DMS153 treated with DMSO at 0.1 percent for 48 hours (cell line): ENCODE measurements at regions not wholly inside any gene's neighbourhood (a gene's known extent, or its start where the extent isn't known, plus 50 kb on each side); places are given as distances from the start of the nearest gene placed in this dataset.
"Not testable (repeated sequence)": the region's sequence is repeated elsewhere in the genome, so short reads cannot be mapped to it uniquely, and the experiment has no call there.

ENCODE experiments used
- DNase-seq: peaks from one replicate; lab custom pipeline; 2025; ENCODE audit not compliant: unreplicated experiment; lab: John Stamatoyannopoulos, UW

GRCh38 chr15:69755551-69756310 lies 303.1 kb downstream of the RPLP1 start:
- no peak for DNase-seq

GRCh38 chr15:69756440-69756839 lies 303.8 kb downstream of the RPLP1 start:
- DNase-seq = no peak

GRCh38 chr15:69757186-69757585 lies 304.6 kb downstream of the RPLP1 start:
- DNase-seq = no peak

- DNase-seq = no peak
Observed at GRCh38 chr15:69758291-69758771, 305.7 kb downstream of the RPLP1 start.

GRCh38 chr15:69758810-69759790 lies 306.5 kb downstream of the RPLP1 start:
- DNase-seq = no peak

- DNase-seq = no peak
Observed at GRCh38 chr15:69760258-69760845, 307.7 kb downstream of the RPLP1 start.

GRCh38 chr15:69760890-69761568 lies 308.4 kb downstream of the RPLP1 start:
- DNase-seq = no peak

- DNase-seq = no peak
Observed at GRCh38 chr15:69762373-69763148, 309.9 kb downstream of the RPLP1 start.

- DNase-seq = no peak
Observed at GRCh38 chr15:69763831-69764230, 311.2 kb downstream of the RPLP1 start.

- DNase-seq = no peak
Observed at GRCh38 chr15:69766156-69766555, 313.5 kb downstream of the RPLP1 start.

GRCh38 chr15:69767191-69767590 lies 314.6 kb downstream of the RPLP1 start:
- no peak for DNase-seq

- DNase-seq = not testable (repeated sequence)
Observed at GRCh38 chr15:69769336-69769735, 316.7 kb downstream of the RPLP1 start.

GRCh38 chr15:69774258-69774657 lies 321.6 kb downstream of the RPLP1 start:
- DNase-seq = not testable (repeated sequence)

GRCh38 chr15:69774711-69775110 lies 322.1 kb downstream of the RPLP1 start:
- DNase-seq = not testable (repeated sequence)

GRCh38 chr15:69777356-69777755 lies 320.4 kb downstream of the TLE3 start:
- DNase-seq = no peak

GRCh38 chr15:69780374-69780773 lies 317.3 kb downstream of the TLE3 start:
- DNase-seq = no peak

- DNase-seq = no peak
Observed at GRCh38 chr15:69780981-69781380, 316.7 kb downstream of the TLE3 start.

GRCh38 chr15:69781411-69782125 lies 316.1 kb downstream of the TLE3 start:
- no peak for DNase-seq

- DNase-seq = no peak
Observed at GRCh38 chr15:69782139-69782658, 315.5 kb downstream of the TLE3 start.
